OCI-LY1 (cell line): ENCODE measurements at regions not wholly inside any gene's neighbourhood (a gene's known extent, or its start where the extent isn't known, plus 50 kb on each side); places are given as distances from the start of the nearest gene placed in this dataset.

Experiments
- H2AFZ ChIP-seq: fragments of 200-600 bp; sonication (generic), shearing (Covaris generic); 2 replicates; pipeline ENCODE4 v1.6.0; 2014; ENCODE audit warnings: antibody characterized with exemption, mild to moderate bottlenecking, low read length
- H3F3A ChIP-seq: fragments of 200-600 bp; sonication (generic), shearing (Covaris generic); 2 replicates; pipeline ENCODE4 v1.6.0; 2014; ENCODE audit warnings: mild to moderate bottlenecking, antibody characterized with exemption, low read length, moderate library complexity; ENCODE audit not compliant: insufficient read depth
- H3K27ac ChIP-seq: fragments of 200-600 bp; sonication (generic); 2 replicates; pipeline ENCODE4 v1.5.1; 2014; ENCODE audit warnings: low read length, mixed run types, mild to moderate bottlenecking, low read depth; ENCODE audit not compliant: poor library complexity, severe bottlenecking
- H3K27me3 ChIP-seq: fragments of 200-600 bp; sonication (generic); 2 replicates; pipeline ENCODE4 v1.6.0; 2014; ENCODE audit warnings: antibody characterized with exemption, mild to moderate bottlenecking, low read length, moderate library complexity; ENCODE audit not compliant: insufficient read depth
- H3K36me3 ChIP-seq: fragments of 200-600 bp; sonication (generic); 2 replicates; pipeline ENCODE4 v1.6.1; 2014; ENCODE audit warnings: mild to moderate bottlenecking, antibody characterized with exemption, low read length, moderate library complexity, mixed read lengths; ENCODE audit not compliant: insufficient read depth
- H3K4me1 ChIP-seq: fragments of 200-600 bp; sonication (generic); 2 replicates; pipeline ENCODE4 v1.5.1; 2014; ENCODE audit warnings: mild to moderate bottlenecking, low read length, moderate library complexity; ENCODE audit not compliant: insufficient read depth, severe bottlenecking
- H3K4me2 ChIP-seq: fragments of 200-600 bp; sonication (generic), shearing (Covaris generic); 2 replicates; pipeline ENCODE4 v1.6.1; 2014; ENCODE audit warnings: low read length
- H3K4me3 ChIP-seq: fragments of 200-600 bp; sonication (generic); 2 replicates; pipeline ENCODE4 v1.5.1; 2014; ENCODE audit warnings: low read length, low read depth, mild to moderate bottlenecking, mixed read lengths; ENCODE audit not compliant: poor library complexity, severe bottlenecking
- H3K79me2 ChIP-seq: fragments of 200-600 bp; shearing (Covaris generic); 2 replicates; pipeline ENCODE4 v1.6.1; 2016; ENCODE audit warnings: mixed run types, low read length, mixed read lengths; ENCODE audit not compliant: insufficient read depth
- H3K9ac ChIP-seq: fragments of 200-600 bp; sonication (generic), shearing (Covaris generic); 2 replicates; pipeline ENCODE4 v1.6.1; 2014; ENCODE audit warnings: mild to moderate bottlenecking, low read length, mixed read lengths
- H3K9me2 ChIP-seq: fragments of 200-600 bp; sonication (generic), shearing (Covaris generic); 2 replicates; pipeline ENCODE4 v1.6.1; 2014; ENCODE audit warnings: low read depth, mild to moderate bottlenecking, low read length, mixed read lengths
- H3K9me3 ChIP-seq: fragments of 200-600 bp; shearing (Covaris generic); 2 replicates; pipeline ENCODE4 v1.6.1; 2014; ENCODE audit warnings: low read length, mixed read lengths
- H4K20me1 ChIP-seq: fragments of 200-600 bp; sonication (generic), shearing (Covaris generic); 2 replicates; pipeline ENCODE4 v1.6.0; 2016; ENCODE audit warnings: mild to moderate bottlenecking, low read length; ENCODE audit not compliant: insufficient read depth
- CTCF ChIP-seq: fragments of 200-600 bp; sonication (generic), shearing (Covaris generic); IDR thresholded peaks from 2 replicates; pipeline ENCODE4 v1.5.1; 2017; ENCODE audit warnings: mild to moderate bottlenecking, antibody characterized with exemption, low read length, moderate library complexity, mixed read lengths
- EZH2 ChIP-seq: fragments of 200-600 bp; sonication (generic), shearing (Covaris generic); IDR thresholded peaks from 2 replicates; pipeline ENCODE4 v1.8.0; 2017; ENCODE audit warnings: borderline replicate concordance, mixed run types, mild to moderate bottlenecking, antibody characterized with exemption, low read length, moderate library complexity, mixed read lengths

GRCh38 chr3:193096076-193096475 lies 144.9 kb upstream of the PLAAT1 start:
- no peaks in the 10 kb centered on the region for H4K20me1 ChIP-seq
- H3K9me3 ChIP-seq = no peaks in the 10 kb centered on the region
- TF ChIP-seq EZH2 (no peak), CTCF (no peak)
- H3K9ac ChIP-seq = no peak overlapping the region
- no peak overlapping the region for H3K4me2 ChIP-seq
- no peaks in the 10 kb centered on the region for H3K9me2 ChIP-seq
- no peak overlapping the region for H3K27ac ChIP-seq
- no peaks in the 10 kb centered on the region for H3K27me3 ChIP-seq
- H3K36me3 ChIP-seq = no peaks in the 10 kb centered on the region
- no peaks in the 10 kb centered on the region for H3K4me1 ChIP-seq
- H3K4me3 ChIP-seq = no peak overlapping the region
- no peak overlapping the region for H2AFZ ChIP-seq
- no peaks in the 10 kb centered on the region for H3K79me2 ChIP-seq
- H3F3A ChIP-seq = no peaks in the 10 kb centered on the region

DNA sequence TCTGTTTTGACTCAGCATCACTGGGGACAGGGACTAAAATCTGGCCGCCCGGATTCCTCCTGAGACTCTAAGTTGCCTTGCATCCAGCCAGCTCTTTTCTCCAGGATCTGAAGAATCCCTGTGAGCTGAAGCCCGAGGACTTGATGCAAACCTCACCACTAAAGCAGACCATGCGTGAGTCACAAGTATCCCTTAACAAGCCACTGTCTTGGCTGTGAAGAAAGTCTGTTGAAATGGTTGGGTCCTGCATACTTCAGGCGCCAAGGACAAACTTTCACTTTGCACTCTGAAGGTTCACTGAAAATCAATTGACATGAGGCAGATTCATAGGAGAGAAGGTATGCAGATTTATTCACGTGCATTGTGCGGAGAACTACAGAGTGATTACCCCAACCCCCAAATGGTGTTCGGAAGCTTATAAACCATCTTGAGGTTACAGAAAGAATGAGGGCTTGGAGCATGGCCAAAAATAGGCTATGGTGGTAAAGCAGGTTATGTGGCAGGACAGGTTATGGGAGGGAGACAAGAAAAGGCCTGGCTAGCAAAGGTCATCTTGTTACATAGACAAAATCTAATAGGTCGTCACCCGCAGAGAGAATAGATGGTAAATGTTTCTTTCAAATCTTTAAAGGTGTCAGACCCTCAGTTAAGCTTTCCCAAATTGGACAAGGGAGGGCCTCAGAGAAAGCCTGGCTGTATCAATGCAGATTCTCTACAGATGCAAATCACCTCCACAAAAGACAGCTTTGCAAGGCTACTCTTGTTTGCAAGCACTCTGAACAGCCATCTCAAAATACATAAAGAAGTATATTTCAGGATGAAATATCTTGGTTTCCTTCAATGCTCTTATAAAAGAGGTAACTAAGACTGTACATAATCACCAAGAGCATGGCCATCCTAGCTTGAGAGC lies 126.3 kb upstream of the PLAAT1 start:
- Histone ChIP-seq H2AFZ (no peak overlapping the region), H3K4me3 (no peak overlapping the region), H3K79me2 (no peaks in the 10 kb centered on the region), H3K4me1 (no peaks in the 10 kb centered on the region), H3K4me2 (no peak overlapping the region), H3K9me2 (no peaks in the 10 kb centered on the region), H4K20me1 (no peaks in the 10 kb centered on the region), H3K9me3 (no peaks in the 10 kb centered on the region), H3K9ac (no peak overlapping the region), H3K36me3 (no peaks in the 10 kb centered on the region), H3K27me3 (no peaks in the 10 kb centered on the region), H3F3A (no peaks in the 10 kb centered on the region), H3K27ac (no peak overlapping the region)
- TF ChIP-seq CTCF (no peak), EZH2 (no peak)

GRCh38 chr3:193116871-193117270 lies 124.2 kb upstream of the PLAAT1 start:
- H3K4me3 ChIP-seq = no peak overlapping the region
- no peak overlapping the region for H2AFZ ChIP-seq
- no peaks in the 10 kb centered on the region for H3F3A ChIP-seq
- H3K4me2 ChIP-seq = no peak overlapping the region
- TF ChIP-seq CTCF (no peak), EZH2 (no peak)
- no peaks in the 10 kb centered on the region for H3K9me3 ChIP-seq
- H3K36me3 ChIP-seq = no peaks in the 10 kb centered on the region
- no peaks in the 10 kb centered on the region for H4K20me1 ChIP-seq
- no peak overlapping the region for H3K27ac ChIP-seq
- H3K27me3 ChIP-seq = no peaks in the 10 kb centered on the region; the same call in 1 of the 2 replicates
- no peaks in the 10 kb centered on the region for H3K79me2 ChIP-seq
- H3K9ac ChIP-seq = no peak overlapping the region
- H3K4me1 ChIP-seq = no peaks in the 10 kb centered on the region
- no peaks in the 10 kb centered on the region for H3K9me2 ChIP-seq
